Panc1 (cell line): ENCODE measurements at regions not wholly inside any gene's neighbourhood (a gene's known extent, or its start where the extent isn't known, plus 50 kb on each side); places are given as distances from the start of the nearest gene placed in this dataset.

ENCODE experiments used
- ATAC-seq: fragments of 200-7000 bp; cut with Tn5 transposase; 2 replicates; pipeline ENCODE4 v1.9.1; 2020; ENCODE audit warnings: mild to moderate bottlenecking, moderate library complexity
- BruUV-seq: library from RNA; stranded (reverse); fragments of 400-500 nt; replicated peaks from 2 replicates; lab custom pipeline; 2021; lab: Mats Ljungman, UMichigan
- CTCF ChIA-PET: fragments of 300-600 bp; sonication (Branson Sonifier 250); formaldehyde crosslinking; loops from one replicate; lab custom pipeline; 2022; ENCODE audit warnings: antibody characterized with exemption; lab: Charles Lee
- POLR2A ChIA-PET: fragments of 300-600 bp; sonication (Branson Sonifier 250); formaldehyde crosslinking; loops from one replicate; lab custom pipeline; 2022; ENCODE audit warnings: antibody characterized with exemption; lab: Charles Lee
- DNase-seq: peaks from one replicate; pipeline ENCODE4 v3.0.0-alpha.2; 2010; ENCODE audit warnings: low read depth, low spot score
- H3K27ac ChIP-seq: 2 replicates; pipeline ENCODE4 v1.5.1; 2011; ENCODE audit warnings: mild to moderate bottlenecking, low read length, inconsistent platforms
- H3K27me3 ChIP-seq: fragments of 200-500 bp; sonication (Bioruptor generic); 2 replicates; pipeline ENCODE4 v1.6.0; 2014; ENCODE audit warnings: low read length, inconsistent platforms; ENCODE audit not compliant: control insufficient read depth, insufficient read depth
- H3K36me3 ChIP-seq: fragments of 200-500 bp; sonication (Bioruptor generic); 2 replicates; pipeline ENCODE4 v1.5.1; 2014; ENCODE audit warnings: inconsistent platforms, mild to moderate bottlenecking, low read length, moderate library complexity; ENCODE audit not compliant: control insufficient read depth, insufficient read depth
- H3K4me1 ChIP-seq: 2 replicates; pipeline ENCODE4 v1.5.1; 2011; ENCODE audit warnings: inconsistent platforms, mild to moderate bottlenecking, low read length, moderate library complexity; ENCODE audit not compliant: control insufficient read depth, insufficient read depth
- H3K4me3 ChIP-seq, 2 experiments: 2 replicates each; pipeline ENCODE4 v1.5.1; 2011 to 2012; ENCODE audit warnings: low read depth in 2 of 2, low read length in 2 of 2, mild to moderate bottlenecking in 2 of 2, inconsistent platforms in 1 of 2, moderate library complexity in 1 of 2
- H3K9me3 ChIP-seq: fragments of 200-500 bp; sonication (Bioruptor generic); 2 replicates; pipeline ENCODE4 v1.5.1; 2014; ENCODE audit warnings: low read depth, mild to moderate bottlenecking, inconsistent platforms, low read length, moderate library complexity; ENCODE audit not compliant: control insufficient read depth, insufficient read depth
- POLR2AphosphoS5 ChIP-seq: IDR thresholded peaks from 2 replicates; pipeline ENCODE4 v1.6.1; 2012; ENCODE audit warnings: mild to moderate bottlenecking, low read depth, low read length, moderate library complexity
- SIN3A ChIP-seq: IDR thresholded peaks from 2 replicates; pipeline ENCODE4 v1.6.1; 2012; ENCODE audit warnings: low read depth, mild to moderate bottlenecking, low read length, moderate library complexity, borderline replicate concordance; ENCODE audit not compliant: insufficient read depth
- TCF7L2 ChIP-seq: IDR thresholded peaks from 2 replicates; pipeline ENCODE4 v1.6.1; 2011; ENCODE audit warnings: mild to moderate bottlenecking, low read depth, low read length, inconsistent platforms
- in situ Hi-C: cut with HindIII; loops from 2 replicates; pipeline ENCODE4 v1.10.0; 2016; ENCODE audit warnings: low sequenced_read_pairs, low pct_unique_long_range_greater_than_20kb
- intact Hi-C: fragments of 100-400 bp; cut with micrococcal nuclease; formaldehyde crosslinking; loops from one replicate; pipeline ENCODE4 v1.10.0; 2022; ENCODE audit not compliant: unreplicated experiment
- TF ChIP-seq, protein P1 (sequence below), 2 experiments: IDR thresholded peaks; 2 replicates each; pipeline ENCODE4 v1.6.1; 2011 to 2012; ENCODE audit warnings: low read depth in 2 of 2, control low read depth in 1 of 2, low read length in 1 of 2, mild to moderate bottlenecking in 1 of 2, moderate library complexity in 1 of 2; ENCODE audit not compliant: insufficient read depth in 1 of 2
- TF ChIP-seq, protein P2 (sequence below): fragments of 450-650 bp; IDR thresholded peaks from 2 replicates; pipeline ENCODE4 v1.5.1; 2017; ENCODE audit warnings: mild to moderate bottlenecking

GRCh38 chr4:12588582-12588981 lies 895.6 kb downstream of the RAB28 start:
- ChIA-PET CTCF (no interaction called here), POLR2A (no interaction called here)
- H3K9me3 ChIP-seq: no peaks in the 10 kb centered on the region
- DNase-seq (no peak), ATAC-seq (no peak)
- no peak overlapping the region for H3K4me3 ChIP-seq
- H3K27ac ChIP-seq: no peak overlapping the region
- H3K27me3 ChIP-seq: no peaks in the 10 kb centered on the region
- TF ChIP-seq POLR2AphosphoS5: no peak
- intact Hi-C loops (no loop called here), in situ Hi-C loops (no loop called here)
- no TSS peak for BruUV-seq
- no peaks in the 10 kb centered on the region for H3K4me1 ChIP-seq
- H3K36me3 ChIP-seq: no peaks in the 10 kb centered on the region

DNA sequence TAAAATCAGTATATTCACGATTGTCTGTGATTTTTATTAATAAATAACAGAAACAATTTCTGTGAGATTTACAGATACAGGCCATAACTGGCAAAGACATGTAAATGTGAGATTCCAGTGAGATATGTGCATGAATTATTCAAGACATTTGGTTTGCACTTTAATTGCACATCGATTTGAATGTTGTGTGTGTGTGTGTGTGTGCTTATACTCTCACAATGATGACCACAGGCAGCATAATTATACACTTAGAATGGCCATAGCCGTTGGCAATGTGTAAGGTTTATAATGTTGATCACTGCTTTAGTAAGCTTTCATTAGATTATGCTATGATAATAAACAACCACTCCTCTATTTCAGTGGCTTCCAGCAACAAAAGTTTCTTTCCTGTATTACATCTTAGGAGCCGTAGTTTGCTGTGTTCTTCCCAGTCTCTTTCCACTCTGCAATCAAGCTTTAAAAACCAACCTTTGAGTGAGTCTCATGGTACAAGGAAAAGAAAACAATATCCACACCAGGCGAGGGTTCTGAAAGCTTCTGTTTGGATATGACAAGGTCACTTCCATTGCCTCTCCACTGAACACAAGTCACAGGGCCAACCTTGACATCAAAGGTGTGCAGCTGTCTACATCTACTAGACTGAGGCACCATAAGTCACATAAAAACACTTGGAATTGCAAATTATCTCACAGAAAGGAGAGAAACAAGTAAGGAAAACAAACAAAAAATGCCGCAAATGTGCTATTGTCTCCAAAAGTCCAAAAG lies 897.7 kb downstream of the RAB28 start:
- BruUV-seq: no TSS peak
- POLR2A ChIA-PET: no interaction called here
- ATAC-seq: no peak
- CTCF ChIA-PET: no interaction called here
- TF ChIP-seq TCF7L2 (no peak), POLR2AphosphoS5 (no peak)
- TF ChIP-seq, protein P1, sequence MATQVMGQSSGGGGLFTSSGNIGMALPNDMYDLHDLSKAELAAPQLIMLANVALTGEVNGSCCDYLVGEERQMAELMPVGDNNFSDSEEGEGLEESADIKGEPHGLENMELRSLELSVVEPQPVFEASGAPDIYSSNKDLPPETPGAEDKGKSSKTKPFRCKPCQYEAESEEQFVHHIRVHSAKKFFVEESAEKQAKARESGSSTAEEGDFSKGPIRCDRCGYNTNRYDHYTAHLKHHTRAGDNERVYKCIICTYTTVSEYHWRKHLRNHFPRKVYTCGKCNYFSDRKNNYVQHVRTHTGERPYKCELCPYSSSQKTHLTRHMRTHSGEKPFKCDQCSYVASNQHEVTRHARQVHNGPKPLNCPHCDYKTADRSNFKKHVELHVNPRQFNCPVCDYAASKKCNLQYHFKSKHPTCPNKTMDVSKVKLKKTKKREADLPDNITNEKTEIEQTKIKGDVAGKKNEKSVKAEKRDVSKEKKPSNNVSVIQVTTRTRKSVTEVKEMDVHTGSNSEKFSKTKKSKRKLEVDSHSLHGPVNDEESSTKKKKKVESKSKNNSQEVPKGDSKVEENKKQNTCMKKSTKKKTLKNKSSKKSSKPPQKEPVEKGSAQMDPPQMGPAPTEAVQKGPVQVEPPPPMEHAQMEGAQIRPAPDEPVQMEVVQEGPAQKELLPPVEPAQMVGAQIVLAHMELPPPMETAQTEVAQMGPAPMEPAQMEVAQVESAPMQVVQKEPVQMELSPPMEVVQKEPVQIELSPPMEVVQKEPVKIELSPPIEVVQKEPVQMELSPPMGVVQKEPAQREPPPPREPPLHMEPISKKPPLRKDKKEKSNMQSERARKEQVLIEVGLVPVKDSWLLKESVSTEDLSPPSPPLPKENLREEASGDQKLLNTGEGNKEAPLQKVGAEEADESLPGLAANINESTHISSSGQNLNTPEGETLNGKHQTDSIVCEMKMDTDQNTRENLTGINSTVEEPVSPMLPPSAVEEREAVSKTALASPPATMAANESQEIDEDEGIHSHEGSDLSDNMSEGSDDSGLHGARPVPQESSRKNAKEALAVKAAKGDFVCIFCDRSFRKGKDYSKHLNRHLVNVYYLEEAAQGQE (IDR thresholded peaks at IDR 0.05; ENCODE audit: insufficient read depth in 1 of 2, low read depth in 2 of 2, low read length in 1 of 2): no peak
- Histone ChIP-seq H3K27me3 (no peaks in the 10 kb centered on the region), H3K4me1 (no peaks in the 10 kb centered on the region), H3K27ac (no peak overlapping the region), H3K9me3 (no peaks in the 10 kb centered on the region), H3K4me3 (no peak overlapping the region), H3K36me3 (no peaks in the 10 kb centered on the region)
- in situ Hi-C loops: no loop called here
- intact Hi-C loops: no loop called here
- no peak for DNase-seq

DNA sequence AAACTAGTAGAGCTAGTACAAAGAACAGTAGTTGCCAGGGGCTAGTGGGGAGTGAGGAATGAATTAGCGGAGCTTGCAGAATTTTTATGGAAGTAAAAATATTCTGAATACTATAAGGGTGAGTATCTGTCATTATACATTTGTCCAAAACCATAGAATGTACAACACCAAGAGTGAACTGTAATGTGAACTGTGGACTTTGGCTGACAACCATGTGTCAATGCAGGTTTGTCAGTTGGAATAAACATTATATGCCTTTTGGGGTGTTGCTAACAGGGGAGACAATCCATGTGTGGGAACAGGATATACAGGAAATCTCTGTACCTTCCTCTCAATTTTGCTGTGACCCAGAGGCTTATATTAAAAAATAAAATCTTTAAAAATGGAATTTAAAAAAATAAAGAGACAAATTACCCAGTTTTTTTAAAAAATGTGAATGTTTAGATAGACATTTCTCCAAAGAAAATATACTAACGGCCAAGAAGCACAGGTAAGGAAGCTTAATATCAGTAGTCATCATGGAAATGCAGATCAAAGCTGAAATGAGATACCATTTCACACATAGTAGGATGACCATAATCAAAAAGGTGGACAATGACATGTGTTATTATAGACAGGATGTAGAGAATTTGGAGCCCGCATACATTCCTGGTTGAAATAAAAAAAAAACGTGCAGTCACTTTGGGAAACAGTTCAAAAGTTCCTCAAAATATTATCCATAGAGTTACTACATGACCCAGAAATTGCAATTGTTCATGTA lies 899.8 kb downstream of the RAB28 start:
- intact Hi-C loops: no loop called here
- in situ Hi-C loops: no loop called here
- Histone ChIP-seq H3K27me3 (no peaks in the 10 kb centered on the region), H3K4me1 (no peaks in the 10 kb centered on the region), H3K4me3 (no peak overlapping the region), H3K27ac (no peak overlapping the region), H3K36me3 (no peaks in the 10 kb centered on the region), H3K9me3 (no peaks in the 10 kb centered on the region)
- DNase-seq (no peak), ATAC-seq (no peak)
- CTCF ChIA-PET: no interaction called here
- POLR2A ChIA-PET: no interaction called here
- TF ChIP-seq, protein P2, sequence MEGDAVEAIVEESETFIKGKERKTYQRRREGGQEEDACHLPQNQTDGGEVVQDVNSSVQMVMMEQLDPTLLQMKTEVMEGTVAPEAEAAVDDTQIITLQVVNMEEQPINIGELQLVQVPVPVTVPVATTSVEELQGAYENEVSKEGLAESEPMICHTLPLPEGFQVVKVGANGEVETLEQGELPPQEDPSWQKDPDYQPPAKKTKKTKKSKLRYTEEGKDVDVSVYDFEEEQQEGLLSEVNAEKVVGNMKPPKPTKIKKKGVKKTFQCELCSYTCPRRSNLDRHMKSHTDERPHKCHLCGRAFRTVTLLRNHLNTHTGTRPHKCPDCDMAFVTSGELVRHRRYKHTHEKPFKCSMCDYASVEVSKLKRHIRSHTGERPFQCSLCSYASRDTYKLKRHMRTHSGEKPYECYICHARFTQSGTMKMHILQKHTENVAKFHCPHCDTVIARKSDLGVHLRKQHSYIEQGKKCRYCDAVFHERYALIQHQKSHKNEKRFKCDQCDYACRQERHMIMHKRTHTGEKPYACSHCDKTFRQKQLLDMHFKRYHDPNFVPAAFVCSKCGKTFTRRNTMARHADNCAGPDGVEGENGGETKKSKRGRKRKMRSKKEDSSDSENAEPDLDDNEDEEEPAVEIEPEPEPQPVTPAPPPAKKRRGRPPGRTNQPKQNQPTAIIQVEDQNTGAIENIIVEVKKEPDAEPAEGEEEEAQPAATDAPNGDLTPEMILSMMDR: no peak
- TF ChIP-seq POLR2AphosphoS5 (no peak), SIN3A (no peak), TCF7L2 (no peak)
- TF ChIP-seq, protein P1 (IDR thresholded peaks at IDR 0.05; ENCODE audit: insufficient read depth in 1 of 2, low read depth in 2 of 2, low read length in 1 of 2): no peak
- BruUV-seq: no TSS peak
